Endothelial cell of umbilical vein (primary cell): ENCODE measurements at regions not wholly inside any gene's neighbourhood (a gene's known extent, or its start where the extent isn't known, plus 50 kb on each side); places are given as distances from the start of the nearest gene placed in this dataset.

ENCODE experiments used
- BruUV-seq: library from RNA; stranded (reverse); fragments of 400-500 nt; replicated peaks from 2 replicates; lab custom pipeline; 2021; lab: Mats Ljungman, UMichigan
- CTCF ChIA-PET: fragments of 300-600, 350-600 bp; sonication (Branson Sonifier 250); formaldehyde crosslinking; loops from one replicate; lab custom pipeline; 2021; ENCODE audit warnings: antibody characterized with exemption, inconsistent platforms; lab: Charles Lee
- POLR2A ChIA-PET: fragments of 300-600, 350-600 bp; sonication (Branson Sonifier 250); formaldehyde crosslinking; loops from one replicate; lab custom pipeline; 2021; ENCODE audit warnings: antibody characterized with exemption, inconsistent platforms; lab: Charles Lee
- DNase-seq: peaks from one replicate; pipeline ENCODE4 v3.0.0-alpha.2; 2011; ENCODE audit warnings: low read depth, low spot score
- FAIRE-seq: peaks from 2 replicates; lab custom pipeline; 2011; peaks lifted over from hg19 to GRCh38; lab: Jason Lieb, UNC
- H2AFZ ChIP-seq: 2 replicates; pipeline ENCODE4 v1.6.0; 2012; ENCODE audit warnings: low read depth, low read length, control low read depth, inconsistent platforms
- H3K27ac ChIP-seq: 2 replicates; pipeline ENCODE4 v1.5.1; 2011; ENCODE audit warnings: low read depth, mild to moderate bottlenecking, control low read depth, low read length, moderate library complexity; ENCODE audit not compliant: insufficient read depth
- H3K27me3 ChIP-seq, 2 experiments: 2 replicates each; pipeline versions ENCODE4 v1.6.0 to v1.6.1; 2011; ENCODE audit warnings: low read length in 2 of 2, mixed read lengths in 1 of 2; ENCODE audit not compliant: control insufficient read depth in 2 of 2, insufficient read depth in 2 of 2
- H3K36me3 ChIP-seq, 2 experiments: 2 replicates in 1 of 2; 3 replicates in 1 of 2; pipeline ENCODE4 v1.5.1; 2011; ENCODE audit warnings: low read length in 2 of 2, mild to moderate bottlenecking in 1 of 2, moderate library complexity in 1 of 2; ENCODE audit not compliant: control insufficient read depth in 2 of 2, insufficient read depth in 2 of 2; ENCODE audit errors: extremely low read depth in 1 of 2
- H3K4me1 ChIP-seq: 3 replicates; pipeline ENCODE4 v1.5.1; 2011; ENCODE audit warnings: mild to moderate bottlenecking, low read length; ENCODE audit not compliant: control insufficient read depth, insufficient read depth; ENCODE audit errors: extremely low read depth
- H3K4me2 ChIP-seq: 2 replicates; pipeline ENCODE4 v1.6.1; 2011; ENCODE audit warnings: low read length, control low read depth, mixed read lengths; ENCODE audit not compliant: insufficient read depth
- H3K4me3 ChIP-seq, 3 experiments: fragments of 200-600 bp in 1 of 3; sonication (generic), shearing (Covaris generic) in 1 of 3; replicated peaks in 1 of 3; 2 replicates each; pipeline ENCODE4 v1.5.1; 2011 to 2016; ENCODE audit warnings: control low read depth in 3 of 3, low read length in 3 of 3, mild to moderate bottlenecking in 2 of 3, inconsistent platforms in 1 of 3, low read depth in 1 of 3, moderate library complexity in 1 of 3; ENCODE audit not compliant: insufficient read depth in 1 of 3
- H3K79me2 ChIP-seq: 2 replicates; pipeline ENCODE4 v1.6.0; 2012; ENCODE audit warnings: low read length, inconsistent platforms; ENCODE audit not compliant: control insufficient read depth, insufficient read depth
- H3K9ac ChIP-seq: replicated peaks from 2 replicates; pipeline ENCODE3; 2011; ENCODE audit warnings: low read length, control low read depth; ENCODE audit not compliant: insufficient read depth; ENCODE audit errors: extremely low read depth
- H3K9me1 ChIP-seq: replicated peaks from 3 replicates; pipeline ENCODE4 v1.6.0; 2011; ENCODE audit warnings: mild to moderate bottlenecking, low read length; ENCODE audit not compliant: control insufficient read depth, insufficient read depth; ENCODE audit errors: extremely low read depth
- H3K9me3 ChIP-seq: replicated peaks from 2 replicates; pipeline ENCODE4 v1.5.1; 2012; ENCODE audit warnings: low read length, inconsistent platforms; ENCODE audit not compliant: control insufficient read depth, insufficient read depth
- H4K20me1 ChIP-seq: replicated peaks from 2 replicates; pipeline ENCODE3; 2011; ENCODE audit warnings: mild to moderate bottlenecking, low read length; ENCODE audit not compliant: control insufficient read depth, insufficient read depth; ENCODE audit errors: extremely low read depth
- EZH2 ChIP-seq: IDR thresholded peaks from 2 replicates; pipeline ENCODE4 v1.6.1; 2012; ENCODE audit warnings: borderline replicate concordance, low read depth, mild to moderate bottlenecking, moderate library complexity, low read length, inconsistent platforms; ENCODE audit not compliant: severe bottlenecking
- FOS ChIP-seq: IDR thresholded peaks from 2 replicates; pipeline ENCODE4 v1.6.1; 2011; ENCODE audit warnings: mild to moderate bottlenecking, low read length, moderate library complexity, borderline replicate concordance; ENCODE audit not compliant: insufficient read depth
- GATA2 ChIP-seq: IDR thresholded peaks from 2 replicates; pipeline ENCODE4 v1.7.0; 2011; ENCODE audit warnings: low read depth, mild to moderate bottlenecking, moderate library complexity, mixed read lengths, low read length; ENCODE audit not compliant: insufficient read length, insufficient read depth
- JUN ChIP-seq: IDR thresholded peaks from 2 replicates; pipeline ENCODE4 v1.6.1; 2011; ENCODE audit warnings: borderline replicate concordance, low read depth; ENCODE audit not compliant: insufficient read length, insufficient read depth
- MYC ChIP-seq: IDR thresholded peaks from one replicate; pipeline ENCODE4 v1.6.1; 2011; ENCODE audit warnings: mild to moderate bottlenecking, low read depth, low read length
- POLR2A ChIP-seq: IDR thresholded peaks from 2 replicates; pipeline ENCODE4 v1.6.1; 2012; ENCODE audit warnings: low read depth, mild to moderate bottlenecking, control low read depth, low read length
- POLR2AphosphoS5 ChIP-seq: IDR thresholded peaks from 2 replicates; pipeline ENCODE4 v1.6.1; 2012; ENCODE audit warnings: low read depth, mild to moderate bottlenecking, control low read depth, low read length, moderate library complexity; ENCODE audit not compliant: insufficient read depth
- dilution Hi-C: fragments of 300-500 bp; cut with MboI; formaldehyde crosslinking; loops from one replicate; pipeline ENCODE4 v1.15.0; 2019; ENCODE audit warnings: low sequenced_read_pairs; ENCODE audit not compliant: extremely low pct_ligation_motif_present
- intact Hi-C: fragments of 100-400 bp; cut with micrococcal nuclease; formaldehyde crosslinking; loops from one replicate; pipeline ENCODE4 v1.10.0; 2022
- TF ChIP-seq, protein P1 (sequence below), 2 donors: IDR thresholded peaks; 1 replicate in 1 of 2; 2 replicates in 1 of 2; pipeline ENCODE4 v1.5.1; 2011; ENCODE audit warnings: low read length in 2 of 2, mild to moderate bottlenecking in 2 of 2, moderate library complexity in 2 of 2, control low read depth in 1 of 2, inconsistent platforms in 1 of 2, low read depth in 1 of 2; ENCODE audit not compliant: insufficient read depth in 1 of 2; ENCODE audit errors: extremely low read depth in 1 of 2
- TF ChIP-seq, protein P2 (sequence below): IDR thresholded peaks from 2 replicates; pipeline ENCODE4 v1.6.1; 2011; ENCODE audit not compliant: insufficient read depth, insufficient read length

DNA sequence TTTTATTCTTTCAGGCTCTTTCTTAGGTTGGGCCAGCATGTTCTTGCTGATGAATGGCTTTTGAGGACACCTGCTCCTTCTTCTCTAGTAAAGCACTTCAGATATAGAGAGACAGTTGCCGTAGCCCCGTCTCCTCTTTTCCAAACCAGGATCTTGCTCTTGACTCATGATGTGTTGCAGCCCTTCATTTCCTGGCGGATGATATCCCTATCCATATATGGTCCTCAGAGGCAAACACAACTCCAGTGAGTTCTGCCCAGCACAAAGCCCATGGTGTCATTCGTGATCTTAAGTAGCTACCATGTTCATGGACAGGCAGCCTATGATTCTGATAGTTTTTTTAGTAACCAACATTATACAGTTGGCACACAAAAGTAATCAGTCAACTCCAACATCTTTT, 59.8 kb upstream of the ACSL1 start:
- POLR2A ChIA-PET, result interaction anchor here (0.6 kb wide), 1 partner anchor 69 kb away, joined by 3 read pairs; no protein-coding TSS in a partner anchor
- H3K9me3 ChIP-seq, result no peaks in the 10 kb centered on the region
- CTCF ChIA-PET, result no interaction called here
- intact Hi-C loops, result no loop called here
- FAIRE-seq, result no peak
- no peaks in the 10 kb centered on the region for H3K27me3 ChIP-seq
- TF ChIP-seq, protein P1, sequence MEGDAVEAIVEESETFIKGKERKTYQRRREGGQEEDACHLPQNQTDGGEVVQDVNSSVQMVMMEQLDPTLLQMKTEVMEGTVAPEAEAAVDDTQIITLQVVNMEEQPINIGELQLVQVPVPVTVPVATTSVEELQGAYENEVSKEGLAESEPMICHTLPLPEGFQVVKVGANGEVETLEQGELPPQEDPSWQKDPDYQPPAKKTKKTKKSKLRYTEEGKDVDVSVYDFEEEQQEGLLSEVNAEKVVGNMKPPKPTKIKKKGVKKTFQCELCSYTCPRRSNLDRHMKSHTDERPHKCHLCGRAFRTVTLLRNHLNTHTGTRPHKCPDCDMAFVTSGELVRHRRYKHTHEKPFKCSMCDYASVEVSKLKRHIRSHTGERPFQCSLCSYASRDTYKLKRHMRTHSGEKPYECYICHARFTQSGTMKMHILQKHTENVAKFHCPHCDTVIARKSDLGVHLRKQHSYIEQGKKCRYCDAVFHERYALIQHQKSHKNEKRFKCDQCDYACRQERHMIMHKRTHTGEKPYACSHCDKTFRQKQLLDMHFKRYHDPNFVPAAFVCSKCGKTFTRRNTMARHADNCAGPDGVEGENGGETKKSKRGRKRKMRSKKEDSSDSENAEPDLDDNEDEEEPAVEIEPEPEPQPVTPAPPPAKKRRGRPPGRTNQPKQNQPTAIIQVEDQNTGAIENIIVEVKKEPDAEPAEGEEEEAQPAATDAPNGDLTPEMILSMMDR (IDR thresholded peaks at IDR 0.05; ENCODE audit: extremely low read depth in 1 of 2, insufficient read depth in 1 of 2, low read depth in 1 of 2, low read length in 2 of 2), result no peak
- TF ChIP-seq POLR2AphosphoS5 (no peak), JUN (no peak), FOS (no peak), EZH2 (no peak), MYC (no peak), POLR2A (no peak), GATA2 (no peak)
- TF ChIP-seq, protein P2, sequence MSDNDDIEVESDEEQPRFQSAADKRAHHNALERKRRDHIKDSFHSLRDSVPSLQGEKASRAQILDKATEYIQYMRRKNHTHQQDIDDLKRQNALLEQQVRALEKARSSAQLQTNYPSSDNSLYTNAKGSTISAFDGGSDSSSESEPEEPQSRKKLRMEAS, result no peak
- no TSS peak for BruUV-seq
- no peak overlapping the region for H3K27ac ChIP-seq
- H3K4me3 ChIP-seq, result no peak overlapping the region
- H3K4me2 ChIP-seq, result no peak overlapping the region
- H4K20me1 ChIP-seq, result no peaks in the 10 kb centered on the region
- no peaks in the 10 kb centered on the region for H3K4me1 ChIP-seq
- no peak overlapping the region for H3K9ac ChIP-seq
- H2AFZ ChIP-seq, result no peak overlapping the region
- dilution Hi-C loops, result no loop called here
- no peak for DNase-seq
- H3K9me1 ChIP-seq, result no peaks in the 10 kb centered on the region
- H3K36me3 ChIP-seq, result no peaks in the 10 kb centered on the region
- H3K79me2 ChIP-seq, result no peaks in the 10 kb centered on the region
